Smooth muscle cell (in vitro differentiated cells): ENCODE measurements at regions not wholly inside any gene's neighbourhood (a gene's known extent, or its start where the extent isn't known, plus 50 kb on each side); places are given as distances from the start of the nearest gene placed in this dataset.

ENCODE experiments used
- DNase-seq: peaks from one replicate; lab custom pipeline; 2025; ENCODE audit not compliant: unreplicated experiment; lab: John Stamatoyannopoulos, UW
- H2AFZ ChIP-seq: fragments of 200-600 bp; sonication (generic); 2 replicates; pipeline ENCODE4 v1.6.0; 2016; ENCODE audit warnings: antibody characterized with exemption, low read depth, mild to moderate bottlenecking
- H3F3A ChIP-seq: fragments of 200-600 bp; sonication (generic); 2 replicates; pipeline ENCODE4 v1.6.0; 2017; ENCODE audit warnings: antibody characterized with exemption, low read depth
- H3K27ac ChIP-seq: fragments of 200-600 bp; sonication (generic); 2 replicates; pipeline ENCODE4 v1.5.1; 2016; ENCODE audit warnings: low read depth, mild to moderate bottlenecking
- H3K27me3 ChIP-seq: fragments of 200-600 bp; sonication (generic); 2 replicates; pipeline ENCODE4 v1.6.1; 2016; ENCODE audit warnings: low read depth, mild to moderate bottlenecking
- H3K36me3 ChIP-seq: fragments of 200-600 bp; sonication (generic); 2 replicates; pipeline ENCODE4 v1.5.1; 2016; ENCODE audit warnings: low read depth
- H3K4me1 ChIP-seq: fragments of 200-600 bp; sonication (generic); 2 replicates; pipeline ENCODE4 v1.5.1; 2016; ENCODE audit warnings: low read depth
- H3K4me2 ChIP-seq: fragments of 200-600 bp; sonication (generic); 2 replicates; pipeline ENCODE4 v1.6.0; 2016; ENCODE audit warnings: mild to moderate bottlenecking
- H3K4me3 ChIP-seq: fragments of 200-600 bp; sonication (generic); 2 replicates; pipeline ENCODE4 v1.5.1; 2016; ENCODE audit warnings: mild to moderate bottlenecking
- H3K79me2 ChIP-seq: fragments of 200-600 bp; sonication (generic); 2 replicates; pipeline ENCODE4 v1.6.0; 2016; ENCODE audit warnings: low read depth, mild to moderate bottlenecking
- H3K9ac ChIP-seq: fragments of 200-600 bp; sonication (generic); 2 replicates; pipeline ENCODE4 v1.6.0; 2016; ENCODE audit warnings: low read depth
- H3K9me3 ChIP-seq: fragments of 200-600 bp; sonication (generic); replicated peaks from 2 replicates; pipeline ENCODE4 v1.5.1; 2016; ENCODE audit warnings: low read depth
- H4K20me1 ChIP-seq: fragments of 200-600 bp; sonication (generic); 2 replicates; pipeline ENCODE4 v1.6.0; 2016; ENCODE audit warnings: low read depth
- WGBS: methylation state at CpG from one replicate; pipeline ENCODE4 v1.1.7; 2016; ENCODE audit warnings: low lambda C conversion rate; 5-methylcytosine and 5-hydroxymethylcytosine counted together
- TF ChIP-seq, protein P1 (sequence below): fragments of 200-600 bp; sonication (generic); IDR thresholded peaks from 2 replicates; pipeline ENCODE4 v1.5.1; 2017; ENCODE audit warnings: borderline replicate concordance, mild to moderate bottlenecking, antibody characterized with exemption; ENCODE audit not compliant: insufficient read depth, poor library complexity, severe bottlenecking

DNA sequence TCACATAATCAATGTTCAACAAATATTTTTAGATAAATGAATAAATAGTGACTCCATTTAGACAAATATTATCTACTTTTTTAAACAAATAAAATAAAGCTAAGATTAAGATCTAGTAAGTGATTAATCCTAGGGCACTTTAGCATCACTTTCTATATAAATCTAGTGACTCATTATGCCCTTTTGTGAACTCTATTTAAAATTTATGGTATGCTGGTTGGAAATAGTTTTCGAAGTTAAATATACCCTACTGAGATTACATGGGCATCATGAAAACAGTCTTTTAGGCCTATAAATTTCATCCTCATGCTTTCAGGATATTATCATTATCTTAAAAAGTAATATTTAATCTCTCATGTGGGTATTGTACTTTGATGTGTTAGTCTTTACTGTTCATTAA lies 140.4 kb upstream of the UFL1 start:
- Histone ChIP-seq H3K79me2 (no peaks in the 10 kb centered on the region), H2AFZ (no peak overlapping the region), H3K4me1 (no peaks in the 10 kb centered on the region), H3K36me3 (no peaks in the 10 kb centered on the region), H3K9ac (no peak overlapping the region), H3K4me3 (no peak overlapping the region), H4K20me1 (no peaks in the 10 kb centered on the region), H3K27ac (no peak overlapping the region), H3K9me3 (no peaks in the 10 kb centered on the region), H3K27me3 (no peaks in the 10 kb centered on the region), H3K4me2 (no peak overlapping the region), H3F3A (no peaks in the 10 kb centered on the region)
- 89% methylated on average over 1 of the region's 1 CpG for WGBS
- TF ChIP-seq, protein P1, sequence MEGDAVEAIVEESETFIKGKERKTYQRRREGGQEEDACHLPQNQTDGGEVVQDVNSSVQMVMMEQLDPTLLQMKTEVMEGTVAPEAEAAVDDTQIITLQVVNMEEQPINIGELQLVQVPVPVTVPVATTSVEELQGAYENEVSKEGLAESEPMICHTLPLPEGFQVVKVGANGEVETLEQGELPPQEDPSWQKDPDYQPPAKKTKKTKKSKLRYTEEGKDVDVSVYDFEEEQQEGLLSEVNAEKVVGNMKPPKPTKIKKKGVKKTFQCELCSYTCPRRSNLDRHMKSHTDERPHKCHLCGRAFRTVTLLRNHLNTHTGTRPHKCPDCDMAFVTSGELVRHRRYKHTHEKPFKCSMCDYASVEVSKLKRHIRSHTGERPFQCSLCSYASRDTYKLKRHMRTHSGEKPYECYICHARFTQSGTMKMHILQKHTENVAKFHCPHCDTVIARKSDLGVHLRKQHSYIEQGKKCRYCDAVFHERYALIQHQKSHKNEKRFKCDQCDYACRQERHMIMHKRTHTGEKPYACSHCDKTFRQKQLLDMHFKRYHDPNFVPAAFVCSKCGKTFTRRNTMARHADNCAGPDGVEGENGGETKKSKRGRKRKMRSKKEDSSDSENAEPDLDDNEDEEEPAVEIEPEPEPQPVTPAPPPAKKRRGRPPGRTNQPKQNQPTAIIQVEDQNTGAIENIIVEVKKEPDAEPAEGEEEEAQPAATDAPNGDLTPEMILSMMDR, result no peak
- no peak for DNase-seq

DNA sequence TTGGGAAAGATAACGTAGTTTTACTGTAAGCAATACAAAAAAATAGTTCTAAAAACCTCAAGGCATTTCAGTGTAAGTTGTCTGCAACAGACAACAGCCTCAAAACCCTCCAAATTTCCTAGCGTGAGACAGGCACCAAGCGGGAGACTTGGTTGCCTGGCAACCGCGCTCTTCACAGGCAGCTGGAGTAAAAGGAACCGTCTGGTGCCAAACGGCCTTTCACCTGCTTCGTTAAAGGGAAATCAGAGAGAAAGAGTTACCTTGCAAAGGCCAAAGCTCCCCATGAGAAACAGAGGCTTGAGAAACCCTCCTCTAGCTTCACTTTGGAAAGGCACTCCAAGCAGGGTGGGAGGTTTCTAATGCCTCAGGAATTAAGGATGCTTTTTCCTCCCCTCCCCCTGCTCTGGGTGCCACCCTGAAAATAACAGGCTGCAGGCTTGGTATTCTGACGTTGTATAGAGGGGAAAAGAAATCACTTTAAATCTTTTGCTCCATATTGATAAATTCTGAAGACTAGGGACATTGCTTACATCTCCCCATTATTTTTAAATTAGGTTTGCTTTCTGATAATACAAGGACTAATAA lies 129.7 kb upstream of the UFL1 start:
- no peaks in the 10 kb centered on the region for H3K36me3 ChIP-seq
- peak overlapping the region; percentile 28 for H3K4me2 ChIP-seq
- H3K9me3 ChIP-seq, result no peaks in the 10 kb centered on the region
- no peaks in the 10 kb centered on the region for H3K27me3 ChIP-seq
- H3K4me1 ChIP-seq, result peaks cover 3% of the 10 kb centered on the region
- TF ChIP-seq, protein P1, result no peak
- no peak overlapping the region for H3K9ac ChIP-seq
- H2AFZ ChIP-seq, result no peak overlapping the region
- H3F3A ChIP-seq, result no peaks in the 10 kb centered on the region
- H3K4me3 ChIP-seq, result no peak overlapping the region
- H3K79me2 ChIP-seq, result no peaks in the 10 kb centered on the region
- H4K20me1 ChIP-seq, result no peaks in the 10 kb centered on the region
- DNase-seq, result no peak
- 8% methylated on average over 9 of the region's 9 CpGs for WGBS
- H3K27ac ChIP-seq, result no peak overlapping the region

DNA sequence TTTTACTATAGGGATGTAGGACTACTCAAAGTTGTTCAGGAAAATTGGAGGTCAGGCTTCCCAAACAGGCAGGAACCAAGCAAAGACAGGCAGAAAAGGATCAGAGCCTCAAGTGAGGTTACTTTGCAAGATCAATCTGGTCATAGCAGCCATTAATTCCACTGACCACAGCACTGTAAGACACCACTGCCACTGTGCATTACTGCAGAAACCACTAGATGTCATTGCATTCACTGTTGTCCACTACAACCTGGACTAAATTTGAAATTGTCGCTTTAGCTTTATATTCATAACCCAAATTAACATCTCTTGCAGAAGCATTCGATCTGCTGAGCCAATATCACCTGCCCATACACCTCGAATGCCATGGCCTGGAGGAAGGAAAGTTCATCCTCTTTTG lies 126.9 kb upstream of the UFL1 start:
- Histone ChIP-seq H3K4me1 (peaks cover 3% of the 10 kb centered on the region), H3K4me2 (no peak overlapping the region), H4K20me1 (no peaks in the 10 kb centered on the region), H3K27ac (no peak overlapping the region), H3K4me3 (no peak overlapping the region), H2AFZ (no peak overlapping the region), H3F3A (no peaks in the 10 kb centered on the region), H3K79me2 (no peaks in the 10 kb centered on the region), H3K36me3 (no peaks in the 10 kb centered on the region), H3K9me3 (no peaks in the 10 kb centered on the region), H3K9ac (no peak overlapping the region), H3K27me3 (no peaks in the 10 kb centered on the region)
- no peak for DNase-seq
- TF ChIP-seq, protein P1, result peak; percentile 18
- WGBS, result 75% methylated on average over 3 of the region's 3 CpGs

DNA sequence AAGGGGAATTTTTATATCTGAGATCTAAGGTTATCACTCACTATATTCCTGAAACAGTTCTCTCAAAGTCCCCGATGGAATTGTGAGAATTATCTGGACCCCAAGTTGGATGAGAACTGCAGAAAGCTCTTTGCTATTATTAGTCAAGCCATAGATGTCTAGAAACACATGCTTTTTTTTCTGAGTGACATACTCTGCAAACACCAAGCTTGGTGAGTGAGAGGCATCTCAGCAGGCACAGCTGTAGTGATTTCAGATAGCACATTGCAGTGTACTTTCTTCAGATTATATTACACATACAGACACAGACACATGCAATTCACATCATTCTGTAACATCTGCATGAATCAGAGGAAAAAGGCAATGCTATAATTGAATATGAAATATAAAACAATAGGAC lies 111.1 kb upstream of the UFL1 start:
- H3K79me2 ChIP-seq, result no peaks in the 10 kb centered on the region
- no peak overlapping the region for H3K9ac ChIP-seq
- no peaks in the 10 kb centered on the region for H3F3A ChIP-seq
- no peaks in the 10 kb centered on the region for H3K36me3 ChIP-seq
- H3K4me3 ChIP-seq, result no peak overlapping the region
- no peaks in the 10 kb centered on the region for H3K4me1 ChIP-seq
- H3K27me3 ChIP-seq, result no peaks in the 10 kb centered on the region
- DNase-seq, result no peak
- H3K27ac ChIP-seq, result no peak overlapping the region
- no peak overlapping the region for H3K4me2 ChIP-seq
- WGBS, result 88% methylated on average over 1 of the region's 1 CpG
- TF ChIP-seq, protein P1, result no peak
- H4K20me1 ChIP-seq, result no peaks in the 10 kb centered on the region
- no peak overlapping the region for H2AFZ ChIP-seq
- no peaks in the 10 kb centered on the region for H3K9me3 ChIP-seq
